GM19372 (cell line): ENCODE measurements at regions not wholly inside any gene's neighbourhood (a gene's known extent, or its start where the extent isn't known, plus 50 kb on each side); places are given as distances from the start of the nearest gene placed in this dataset.
"Not testable (repeated sequence)": the region's sequence is repeated elsewhere in the genome, so short reads cannot be mapped to it uniquely, and the experiment has no call there.

Experiments used
- ATAC-seq: cut with Tn5 transposase; IDR thresholded peaks from one replicate; pipeline ENCODE4 v1.9.1; 2021; ENCODE audit warnings: mild to moderate bottlenecking, low read depth, moderate library complexity; ENCODE audit not compliant: unreplicated experiment

GRCh38 chr21:21973806-21974205 is 975.6 kb downstream of the NCAM2 start:
- no peak for ATAC-seq

GRCh38 chr21:21996891-21997290 is 998.7 kb downstream of the NCAM2 start:
- no peak for ATAC-seq

GRCh38 chr21:21997390-21998333 is 999.5 kb downstream of the NCAM2 start:
- no peak for ATAC-seq

GRCh38 chr21:22019766-22020165 is 1021.6 kb downstream of the NCAM2 start:
- ATAC-seq: no peak

- no peak for ATAC-seq
These were observed 1022.0 kb downstream of the NCAM2 start for GRCh38 chr21:22020221-22020620.

GRCh38 chr21:22023896-22024295 is 1025.7 kb downstream of the NCAM2 start:
- ATAC-seq: not testable (repeated sequence)

GRCh38 chr21:22044431-22044830 is 1046.2 kb downstream of the NCAM2 start:
- ATAC-seq: no peak

- ATAC-seq: no peak
These were observed 1048.4 kb downstream of the NCAM2 start for GRCh38 chr21:22046576-22046975.

- ATAC-seq: no peak
These were observed 1058.7 kb downstream of the NCAM2 start for GRCh38 chr21:22056904-22057303.

GRCh38 chr21:22062472-22063139 is 1064.4 kb downstream of the NCAM2 start:
- ATAC-seq: no peak

GRCh38 chr21:22063140-22063539 is 1064.9 kb downstream of the NCAM2 start:
- ATAC-seq: no peak

- no peak for ATAC-seq
These were observed 1078.3 kb downstream of the NCAM2 start for GRCh38 chr21:22076471-22076870.

- ATAC-seq: no peak
These were observed 1085.7 kb downstream of the NCAM2 start for GRCh38 chr21:22083899-22084298.

GRCh38 chr21:22096314-22096713 is 1098.1 kb downstream of the NCAM2 start:
- ATAC-seq: no peak

GRCh38 chr21:22106720-22107410 is 1108.7 kb downstream of the NCAM2 start:
- no peak for ATAC-seq

- ATAC-seq: no peak
These were observed 1117.5 kb downstream of the NCAM2 start for GRCh38 chr21:22115746-22116145.

GRCh38 chr21:22120616-22121266 is 1122.5 kb downstream of the NCAM2 start:
- ATAC-seq: no peak

- ATAC-seq: no peak
These were observed 1127.4 kb downstream of the NCAM2 start for GRCh38 chr21:22125581-22125980.

- no peak for ATAC-seq
These were observed 1130.5 kb downstream of the NCAM2 start for GRCh38 chr21:22128671-22129070.

- no peak for ATAC-seq
These were observed 1134.3 kb downstream of the NCAM2 start for GRCh38 chr21:22132358-22133071.
